GM19351 (cell line): ENCODE measurements at regions not wholly inside any gene's neighbourhood (a gene's known extent, or its start where the extent isn't known, plus 50 kb on each side); places are given as distances from the start of the nearest gene placed in this dataset.
A peak's percentile ranks its signal among the peaks of the same experiment; 100 is the strongest.
"Not testable (repeated sequence)": the region's sequence is repeated elsewhere in the genome, so short reads cannot be mapped to it uniquely, and the experiment has no call there.

Experiments
- ATAC-seq: cut with Tn5 transposase; IDR thresholded peaks from one replicate; pipeline ENCODE4 v1.9.1; 2021; ENCODE audit warnings: mild to moderate bottlenecking, moderate library complexity; ENCODE audit not compliant: unreplicated experiment

DNA sequence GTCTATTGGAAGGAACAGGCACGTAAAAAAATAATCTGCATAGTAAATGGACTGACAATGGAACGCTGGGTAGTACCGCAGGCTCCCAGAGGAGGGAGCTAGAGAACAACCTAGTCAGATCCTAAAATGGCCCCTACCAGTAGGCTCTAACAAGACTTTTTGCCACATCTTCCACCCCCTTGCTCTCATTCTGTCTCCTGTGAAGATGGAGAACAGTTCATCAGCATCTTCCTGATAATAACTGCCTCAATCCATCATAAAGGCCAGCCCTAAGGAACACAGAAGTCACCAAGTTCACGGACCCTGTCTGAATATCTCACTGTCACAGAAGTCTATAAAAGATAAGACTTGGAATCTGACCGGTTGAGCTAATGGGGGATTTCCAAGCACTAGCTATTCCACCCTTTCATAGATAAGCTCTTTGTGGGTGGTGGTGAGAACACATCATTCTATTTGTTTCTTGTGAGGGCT is 133.4 kb downstream of the SLC1A3 start:
- ATAC-seq: peak; percentile 78

DNA sequence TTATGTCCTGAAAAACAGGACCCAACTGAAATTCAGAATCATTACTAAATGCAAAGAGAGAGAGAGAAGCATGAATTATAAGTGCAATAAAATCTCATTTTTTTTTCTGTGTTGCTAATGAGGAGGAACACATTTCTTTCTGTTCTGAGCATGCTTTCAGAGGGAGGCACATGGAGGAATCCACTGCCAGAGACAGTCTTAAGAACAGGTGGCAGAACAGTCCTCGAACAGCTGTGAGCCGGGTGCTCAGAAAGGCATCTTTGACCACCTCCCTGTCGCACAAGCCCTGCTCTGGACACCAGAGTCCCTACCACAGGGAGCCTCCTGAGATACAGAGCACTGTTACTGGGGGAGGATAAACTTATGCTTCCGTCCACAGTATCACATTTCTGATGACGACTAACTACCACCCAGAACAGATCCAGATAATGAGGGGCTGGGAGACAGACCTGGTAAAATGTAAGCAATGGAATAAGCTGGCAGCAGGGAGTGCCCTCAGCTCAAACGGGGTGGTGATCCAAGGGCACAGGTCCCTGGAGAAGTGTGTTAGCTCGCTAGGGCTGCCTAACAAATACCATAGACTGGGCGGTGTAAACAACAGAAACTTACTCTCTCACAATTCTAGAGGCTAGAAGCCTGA is 134.0 kb downstream of the SLC1A3 start:
- ATAC-seq: no peak

DNA sequence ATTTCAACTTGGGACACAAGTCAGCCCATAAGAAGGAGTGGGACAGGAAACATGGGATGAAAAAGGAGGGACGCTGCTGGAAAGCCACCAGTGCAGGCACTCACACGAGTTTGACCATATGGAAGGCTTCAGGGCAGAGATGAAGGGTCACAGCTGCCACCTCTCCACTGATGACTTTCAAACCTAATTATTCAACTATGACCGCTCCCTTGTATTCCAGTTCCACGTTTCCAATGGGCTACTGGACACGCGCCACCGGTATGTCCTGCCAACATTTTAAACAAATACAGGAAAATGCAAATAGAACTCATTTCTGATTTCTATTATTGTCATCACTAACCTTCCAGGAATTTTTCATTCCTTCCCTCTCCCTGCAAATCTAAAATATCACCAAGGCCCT is 134.7 kb downstream of the SLC1A3 start:
- no peak for ATAC-seq

DNA sequence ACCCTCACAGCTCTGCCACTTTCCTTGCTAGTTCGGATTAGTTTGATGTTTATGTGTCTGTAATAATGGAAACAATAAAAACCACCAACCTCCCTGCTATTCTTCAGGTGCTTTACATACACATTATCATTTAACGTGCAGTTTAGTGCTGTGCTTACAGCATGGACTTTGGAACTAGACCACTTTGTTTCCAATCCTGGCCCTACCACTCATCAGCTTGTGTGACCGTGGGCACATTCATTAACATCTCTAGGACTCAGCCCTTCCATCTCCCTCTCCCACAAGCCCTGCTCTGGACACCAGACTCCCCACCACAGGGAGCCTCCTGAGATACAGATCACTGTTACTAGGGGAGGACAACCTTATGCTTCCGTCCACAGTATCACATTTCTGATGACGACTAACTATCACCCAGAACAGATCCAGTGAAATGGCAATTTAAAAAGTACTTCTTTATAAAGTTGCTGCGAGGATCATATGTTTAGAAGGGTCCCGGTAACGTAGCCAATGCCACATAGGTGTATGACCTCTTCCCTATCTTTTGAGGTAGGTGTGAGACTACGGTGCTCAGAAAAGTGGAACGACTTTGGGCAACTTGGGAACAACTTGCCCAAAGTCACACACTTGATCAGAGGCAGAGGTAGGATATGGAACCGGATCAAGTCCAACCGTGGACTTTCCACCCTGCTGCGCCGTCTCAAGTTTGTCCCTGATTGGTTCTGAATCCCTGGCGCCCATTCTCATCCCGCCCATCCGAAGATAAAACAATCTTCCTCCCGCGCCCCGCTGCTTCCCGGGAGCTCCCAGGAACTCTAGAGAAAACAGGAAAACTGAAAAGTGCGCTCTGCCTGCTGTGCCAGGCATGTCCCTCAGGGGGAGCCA is 132.4 kb upstream of the NIPBL start:
- ATAC-seq: no peak

DNA sequence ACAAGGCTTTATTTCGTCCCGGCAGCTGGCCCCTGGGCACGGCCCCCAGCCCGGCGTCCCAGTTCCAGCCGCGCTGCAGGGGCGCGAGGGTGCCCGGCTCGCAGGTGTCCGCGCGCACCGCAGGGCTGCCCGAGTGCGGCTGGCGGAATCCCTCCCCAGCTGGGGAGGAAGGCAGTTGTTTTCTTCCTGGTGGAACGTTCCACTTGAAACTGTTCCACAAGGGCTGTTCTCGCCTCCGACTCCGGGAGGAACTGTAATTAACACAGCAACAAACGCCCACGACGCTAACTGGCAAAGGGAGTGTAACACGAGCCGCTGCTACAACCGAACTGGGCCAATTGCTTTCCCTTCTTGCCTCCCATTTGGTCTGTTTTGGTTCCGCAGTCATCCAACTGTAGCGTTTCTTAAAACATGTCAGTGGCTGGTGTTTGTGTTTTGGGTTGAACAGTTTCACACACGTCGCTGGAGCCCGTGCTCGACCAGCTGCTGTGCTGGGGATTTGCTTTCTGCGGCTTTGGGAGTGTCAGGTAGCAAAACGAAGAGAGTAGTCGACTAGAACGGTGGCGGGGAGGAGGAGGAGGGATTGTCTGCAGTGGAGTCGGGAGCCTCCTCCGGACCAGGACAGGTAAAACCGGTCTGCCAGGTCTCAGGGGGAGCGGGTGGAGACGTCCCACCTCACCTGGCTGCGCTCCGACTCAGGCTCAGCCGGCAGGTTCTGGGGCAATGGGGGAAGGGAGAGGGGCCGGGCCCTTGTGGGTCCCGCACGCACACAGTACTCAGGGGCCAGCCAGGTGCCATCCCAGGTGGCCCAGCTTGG is 131.6 kb upstream of the NIPBL start:
- peak; percentile 72 for ATAC-seq

DNA sequence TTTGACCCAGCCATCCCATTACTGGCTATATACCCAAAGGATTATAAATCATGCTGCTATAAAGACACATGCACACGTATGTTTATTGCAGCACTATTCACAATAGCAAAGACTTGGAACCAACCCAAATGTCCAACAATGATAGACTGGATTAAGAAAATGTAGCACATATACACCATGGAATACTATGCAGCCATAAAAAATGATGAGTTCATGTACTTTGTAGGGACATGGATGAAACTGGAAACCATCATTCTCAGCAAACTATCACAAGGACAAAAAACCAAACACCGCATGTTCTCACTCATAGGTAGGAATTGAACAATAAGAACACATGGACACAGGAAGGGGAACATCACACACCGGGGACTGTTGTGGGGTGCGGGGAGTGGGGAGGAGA is 128.8 kb upstream of the NIPBL start:
- ATAC-seq: not testable (repeated sequence)

DNA sequence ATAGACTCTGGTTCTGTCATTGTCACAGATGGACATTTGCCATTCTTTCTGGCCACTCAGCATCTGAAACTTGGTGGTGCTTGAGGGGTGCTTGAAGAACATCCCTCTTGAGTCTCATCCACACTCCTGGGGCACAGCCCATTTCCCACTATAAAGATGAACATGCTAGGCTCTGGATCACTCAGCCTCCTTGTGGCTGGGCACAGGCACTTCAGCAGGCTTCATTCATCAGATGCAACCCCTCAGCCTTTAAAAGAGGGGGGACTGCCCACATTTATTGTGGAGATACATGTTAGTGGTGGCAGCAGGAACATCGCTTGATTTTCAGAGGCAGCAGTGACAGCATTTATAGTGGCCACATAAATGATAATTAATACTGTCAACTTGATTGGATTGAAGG is 124.7 kb upstream of the NIPBL start:
- no peak for ATAC-seq

DNA sequence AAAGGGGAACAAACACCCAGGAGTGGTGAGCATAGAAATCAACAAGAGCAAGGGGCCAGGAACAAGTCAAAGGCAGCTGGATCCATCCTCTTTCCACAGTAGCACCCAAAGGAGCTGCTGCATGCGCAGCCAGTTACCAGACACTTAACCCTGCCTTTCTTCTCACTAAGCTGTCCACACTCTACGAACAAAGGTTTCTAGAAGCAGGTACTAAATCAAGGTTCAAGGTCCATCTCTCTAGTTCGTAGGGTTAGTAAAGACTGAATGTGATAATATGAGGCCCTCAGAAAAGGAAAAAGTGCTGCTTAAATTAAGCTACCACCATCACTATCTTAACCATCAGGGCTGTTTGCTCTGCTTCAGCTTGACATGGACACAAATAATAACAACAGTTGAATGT is 121.2 kb upstream of the NIPBL start:
- no peak for ATAC-seq

DNA sequence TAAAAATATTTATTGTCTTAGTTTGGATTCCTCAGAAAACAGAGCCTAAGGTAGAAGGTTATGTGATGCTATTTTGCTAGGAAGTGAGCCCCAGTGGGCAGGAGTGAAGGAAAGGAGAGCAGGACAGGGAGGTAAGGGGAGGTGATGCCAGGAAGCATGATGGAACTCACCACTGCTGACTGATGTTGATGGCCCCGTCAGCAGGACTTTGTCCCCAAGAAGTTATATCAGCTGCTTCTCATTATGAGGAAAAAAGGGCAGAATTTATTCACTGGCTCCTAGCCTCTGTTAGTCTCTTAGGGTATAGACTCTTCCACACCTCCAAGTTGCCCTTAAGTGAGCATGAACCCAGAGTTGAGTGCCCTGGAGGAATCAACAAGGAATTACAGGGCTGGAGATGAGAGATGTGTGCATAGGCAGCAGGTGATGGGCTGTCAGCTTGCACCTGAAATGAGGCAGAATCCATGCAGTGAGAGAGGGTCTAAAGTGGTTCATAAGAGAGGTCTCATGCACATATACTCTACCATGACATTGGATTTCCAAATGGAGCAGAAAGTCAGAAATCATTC is 120.6 kb upstream of the NIPBL start:
- ATAC-seq: no peak

DNA sequence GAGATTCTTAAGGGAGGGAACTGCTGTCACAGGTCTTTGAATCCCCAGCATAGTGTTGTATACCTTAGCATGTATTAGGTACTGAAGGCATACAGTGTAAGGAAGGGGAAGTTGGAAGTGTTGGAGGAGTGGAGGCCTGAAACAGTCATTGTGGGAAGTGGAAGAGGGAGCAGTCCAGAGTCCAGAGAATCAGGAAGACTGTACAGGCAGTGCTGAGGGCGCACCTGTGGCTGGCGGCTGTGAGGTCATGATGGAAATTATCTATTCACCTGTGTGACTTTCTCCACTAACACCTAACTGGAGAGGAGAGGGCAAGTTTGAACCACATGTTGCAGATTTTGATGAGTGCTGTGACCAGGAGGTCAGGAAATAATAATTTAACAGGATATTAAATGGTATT is 119.7 kb upstream of the NIPBL start:
- no peak for ATAC-seq

DNA sequence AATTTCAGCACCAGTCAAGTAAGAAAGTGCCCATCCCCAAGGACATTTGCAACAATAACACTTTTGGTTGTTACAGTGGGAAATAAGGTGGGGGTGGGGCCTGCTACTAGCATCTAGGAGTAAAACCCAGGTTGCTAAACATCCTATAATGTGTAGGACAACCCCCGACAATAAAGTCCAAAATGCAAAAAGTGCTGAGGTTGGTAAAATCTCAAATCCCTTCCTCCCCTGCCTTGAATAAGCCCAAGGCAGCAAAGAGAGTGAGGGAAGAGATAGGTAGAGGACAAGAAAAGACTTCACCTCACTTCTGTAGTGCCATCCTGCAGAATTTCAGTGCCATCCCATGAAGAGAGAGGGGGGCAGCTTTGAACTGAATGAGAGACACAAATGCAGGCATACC is 117.5 kb upstream of the NIPBL start:
- no peak for ATAC-seq

DNA sequence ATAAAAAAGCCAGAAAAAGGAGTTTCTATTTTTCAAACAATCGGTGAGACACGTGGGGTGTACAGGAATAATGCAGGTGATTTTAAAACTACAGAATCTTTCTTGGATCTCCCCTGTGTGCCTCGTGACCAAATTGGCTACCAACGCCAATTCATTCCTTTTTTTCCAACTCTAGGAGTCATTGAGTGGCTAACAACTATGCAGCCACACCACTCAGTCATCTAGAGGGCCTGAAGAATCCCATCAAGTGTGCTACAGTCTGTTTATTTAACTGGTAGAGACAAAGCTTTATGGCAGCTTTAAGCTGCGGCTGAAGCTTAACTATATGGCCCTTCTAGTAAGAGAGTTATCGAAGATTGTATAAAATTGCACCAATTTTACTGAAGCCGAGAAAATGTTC is 113.1 kb upstream of the NIPBL start:
- no peak for ATAC-seq

DNA sequence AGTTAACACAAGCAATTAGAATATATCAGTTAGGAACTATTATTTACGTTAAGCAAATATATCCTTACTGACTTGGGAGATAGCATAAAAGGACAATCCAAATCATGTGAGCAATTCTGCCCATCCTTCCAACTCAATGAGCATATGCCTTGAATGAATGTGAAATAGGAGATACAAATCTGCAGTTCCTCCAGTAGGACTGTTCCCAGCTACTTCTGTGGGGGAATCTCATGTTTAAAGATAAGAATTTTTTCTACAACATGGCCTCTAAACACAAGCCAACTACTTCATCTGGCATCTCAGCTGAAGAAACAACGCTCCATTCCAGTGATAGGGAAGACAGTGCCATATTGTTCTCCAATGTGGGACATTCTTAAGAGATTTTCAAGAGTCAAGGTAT is 110.7 kb upstream of the NIPBL start:
- no peak for ATAC-seq

DNA sequence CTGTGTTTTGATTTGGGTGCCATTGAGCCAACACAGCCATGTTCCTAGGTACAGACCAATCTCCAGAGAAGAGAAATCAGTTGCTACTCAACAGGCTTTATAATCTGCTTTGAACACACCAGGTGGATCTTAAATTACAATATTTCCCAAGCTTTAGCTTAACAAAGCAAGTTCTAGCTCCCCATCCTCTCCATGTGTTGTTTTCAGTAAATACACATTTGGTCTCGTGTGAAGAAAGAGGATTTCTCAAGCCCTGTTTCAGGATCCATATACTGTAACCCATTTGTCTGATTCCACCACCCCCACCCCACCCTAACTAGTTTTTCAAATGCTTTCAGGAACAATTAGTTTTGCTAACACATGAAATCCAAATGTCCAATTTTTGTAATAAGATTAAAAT is 109.6 kb upstream of the NIPBL start:
- ATAC-seq: no peak

DNA sequence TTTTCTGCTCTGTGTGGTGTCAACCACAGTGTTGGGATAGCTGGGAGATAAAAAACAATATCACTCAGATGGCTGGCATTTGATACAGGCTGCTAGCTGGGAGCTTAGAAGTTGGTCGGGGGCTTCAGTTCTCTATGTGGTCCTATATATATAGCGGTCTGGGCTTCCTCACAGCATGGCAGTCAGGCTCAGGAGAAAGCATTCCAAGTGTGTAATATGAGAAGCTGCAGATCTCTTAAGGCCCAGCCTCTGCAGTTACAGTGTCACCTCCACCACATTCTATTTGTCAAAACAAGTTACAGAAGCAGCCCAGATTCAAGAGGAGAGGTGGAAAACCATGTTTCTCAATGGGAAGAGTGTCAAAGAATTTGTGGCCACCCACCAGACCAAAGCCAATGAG is 108.1 kb upstream of the NIPBL start:
- no peak for ATAC-seq

DNA sequence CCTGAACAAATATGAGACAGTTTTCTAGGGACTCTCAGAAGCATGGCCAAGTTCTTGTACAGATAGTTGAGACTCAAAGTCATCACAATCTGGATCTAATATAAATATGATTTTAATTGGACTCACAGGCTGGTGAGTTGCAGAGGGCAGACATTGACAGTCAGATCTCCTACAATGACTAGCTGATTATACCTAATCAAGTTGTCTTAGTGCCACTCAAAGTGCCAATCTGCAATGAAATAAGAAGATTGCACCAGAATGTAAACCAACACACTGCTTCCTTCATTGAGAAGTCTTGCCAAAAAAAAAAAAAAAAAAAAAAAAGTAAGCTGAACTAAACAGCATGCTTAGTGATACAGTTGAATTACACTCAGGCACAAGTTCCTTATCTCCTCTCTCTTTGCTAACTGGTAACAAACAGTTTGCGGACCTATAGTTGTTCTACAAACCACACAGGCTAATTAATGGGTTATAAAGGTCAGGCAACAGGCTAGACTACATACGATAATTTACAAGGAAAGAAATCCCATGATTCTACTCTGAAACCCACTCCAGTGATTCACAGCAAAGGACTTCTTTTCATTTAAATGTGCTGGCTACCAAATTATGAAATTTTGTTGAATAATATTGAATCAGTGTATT is 107.3 kb upstream of the NIPBL start:
- ATAC-seq: no peak

DNA sequence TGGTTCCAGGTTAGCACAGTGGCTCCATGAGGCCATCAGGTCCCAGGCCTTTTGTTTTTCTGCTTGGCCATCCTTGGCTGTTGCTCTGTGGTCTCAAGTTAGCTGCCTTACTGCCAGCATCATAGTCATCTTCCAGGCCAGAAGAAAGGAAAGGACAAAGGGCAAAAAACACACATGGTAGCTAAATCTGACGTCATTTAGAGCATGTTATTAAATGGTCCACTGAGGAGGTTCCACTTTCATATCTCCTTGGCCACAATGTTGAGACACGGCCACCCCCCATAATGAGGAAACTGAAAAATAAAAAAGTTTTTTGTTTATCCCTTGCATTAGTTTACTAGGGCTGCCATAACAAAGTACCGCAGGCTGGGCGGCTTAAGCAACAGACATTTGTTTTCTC is 106.4 kb upstream of the NIPBL start:
- ATAC-seq: no peak

DNA sequence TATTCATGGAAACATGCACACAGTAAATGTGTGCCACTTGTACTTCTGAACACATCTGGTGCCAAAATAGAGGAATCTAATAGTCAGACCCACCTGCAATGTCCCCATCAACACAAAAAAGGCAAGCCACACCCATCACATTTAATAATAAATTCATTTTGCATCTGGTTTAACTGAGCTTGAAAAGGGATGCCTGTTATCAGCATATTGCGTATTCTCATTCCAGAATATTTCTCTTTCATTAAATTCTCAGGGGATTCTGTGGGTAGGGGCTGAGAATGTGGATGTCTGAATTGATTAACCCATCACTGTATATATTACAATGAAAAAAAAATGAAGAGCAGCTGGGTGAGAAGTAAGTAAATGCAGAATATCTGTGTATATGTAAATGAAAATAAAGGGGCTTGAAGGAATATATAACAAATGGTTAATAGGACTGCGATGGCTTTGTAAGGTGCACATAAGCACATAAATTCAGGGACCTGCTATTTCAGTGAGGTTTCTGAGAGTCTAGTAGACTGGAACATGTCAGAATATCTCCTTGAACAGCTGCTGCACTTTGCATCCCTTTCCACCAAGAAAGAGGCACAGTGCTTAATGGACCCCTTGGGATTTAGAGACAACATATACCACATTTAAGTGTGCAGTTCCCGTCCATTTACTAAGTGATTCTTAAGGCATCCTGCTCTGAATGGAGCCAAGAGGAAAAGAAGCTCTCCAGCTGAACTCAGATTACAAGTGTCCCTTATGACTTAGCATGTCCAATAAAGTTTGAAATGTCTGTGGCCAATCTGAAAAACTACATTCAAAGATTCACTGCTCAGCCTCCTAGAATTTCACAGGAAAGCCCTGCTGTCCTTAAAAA is 104.1 kb upstream of the NIPBL start:
- ATAC-seq: no peak

DNA sequence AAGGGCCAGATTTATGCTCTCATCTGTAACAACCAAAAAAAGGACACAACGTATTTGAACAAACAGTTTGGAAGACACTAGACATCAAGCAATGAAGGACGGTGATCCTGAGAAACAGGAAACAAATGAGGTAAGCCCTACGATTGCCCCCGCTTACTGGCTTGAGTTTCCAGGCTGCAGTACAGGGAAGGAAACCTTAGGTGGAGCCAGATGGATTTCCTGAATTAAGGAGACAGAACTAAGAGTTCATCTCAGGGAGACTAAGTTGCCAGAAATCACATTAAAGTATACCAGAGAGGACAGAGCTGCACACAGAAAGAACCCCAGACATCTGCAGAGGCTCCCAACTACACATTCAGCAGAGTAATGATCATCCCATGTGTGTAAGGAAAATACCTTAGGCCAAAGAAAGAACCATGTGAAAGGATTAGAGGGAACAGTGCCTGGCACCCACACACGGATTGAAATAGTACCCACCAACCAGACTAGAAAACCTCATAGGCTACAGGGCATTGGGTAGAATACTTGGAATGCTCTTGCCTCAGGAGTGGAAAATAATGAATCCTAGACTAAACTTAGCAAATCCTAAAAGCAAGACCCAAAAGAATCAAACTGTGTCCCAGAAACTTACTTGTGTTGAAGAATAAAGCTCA is 99.3 kb upstream of the NIPBL start:
- no peak for ATAC-seq
